ENCODE measurements at regions not wholly inside any gene's neighbourhood (a gene's known extent, or its start where the extent isn't known, plus 50 kb on each side); places are given as distances from the start of the nearest gene placed in this dataset.
"Not testable (repeated sequence)": the region's sequence is repeated elsewhere in the genome, so short reads cannot be mapped to it uniquely, and the experiment has no call there.

- H3K36me3 ChIP-seq (ENCODE audit: insufficient read depth, low read length): no peaks in the 10 kb centered on the region
- H3K4me3 ChIP-seq (ENCODE audit: low read length, poor library complexity, severe bottlenecking): no peak overlapping the region
- H3F3A ChIP-seq (ENCODE audit: low read depth): no peaks in the 10 kb centered on the region
- H3K4me2 ChIP-seq (ENCODE audit: low read depth, low read length, poor library complexity, severe bottlenecking): no peak overlapping the region
- no peaks in the 10 kb centered on the region for H3K4me1 ChIP-seq (ENCODE audit: insufficient read depth, low read length, poor library complexity, severe bottlenecking)
- H4K20me1 ChIP-seq (ENCODE audit: insufficient read depth, low read length, poor library complexity, severe bottlenecking): no peaks in the 10 kb centered on the region
- no peaks in the 10 kb centered on the region for H3K9me2 ChIP-seq (replicated peaks; ENCODE audit: low read depth, low read length)
- no peaks in the 10 kb centered on the region for H3K27me3 ChIP-seq (ENCODE audit: insufficient read depth, low read length, poor library complexity, severe bottlenecking)
- no peaks in the 10 kb centered on the region for H3K9me3 ChIP-seq (ENCODE audit: insufficient read depth, low read depth, low read length)
- TF ChIP-seq EZH2phosphoT487 (IDR thresholded peaks at IDR 0.05; ENCODE audit: borderline replicate concordance): no peak
- no peak for TF ChIP-seq CTCF (conservative IDR thresholded peaks at IDR 0.05; ENCODE audit: low read length)
- H2AFZ ChIP-seq (ENCODE audit: low read length): no peak overlapping the region
- no peak overlapping the region for H3K9ac ChIP-seq (ENCODE audit: low read depth, low read length, poor library complexity, severe bottlenecking)
- no peaks in the 10 kb centered on the region for H3K79me2 ChIP-seq (ENCODE audit: insufficient read depth, low read length)
Observed at GRCh38 chr12:114812384-114812783, 128.4 kb upstream of the TBX3 start.

GRCh38 chr12:114809097-114809496 lies 125.1 kb upstream of the TBX3 start:
- Histone ChIP-seq H3K79me2 (ENCODE audit: insufficient read depth, low read length) (no peaks in the 10 kb centered on the region), H3K9ac (ENCODE audit: low read depth, low read length, poor library complexity, severe bottlenecking) (no peak overlapping the region), H3K9me3 (ENCODE audit: insufficient read depth, low read depth, low read length) (no peaks in the 10 kb centered on the region; the same call in 1 of the 2 replicates), H3K36me3 (ENCODE audit: insufficient read depth, low read length) (no peaks in the 10 kb centered on the region), H3K4me1 (ENCODE audit: insufficient read depth, low read length, poor library complexity, severe bottlenecking) (no peaks in the 10 kb centered on the region), H3F3A (ENCODE audit: low read depth) (no peaks in the 10 kb centered on the region), H3K4me3 (ENCODE audit: low read length, poor library complexity, severe bottlenecking) (no peak overlapping the region), H3K9me2 (replicated peaks; ENCODE audit: low read depth, low read length) (no peaks in the 10 kb centered on the region), H3K27me3 (ENCODE audit: insufficient read depth, low read length, poor library complexity, severe bottlenecking) (no peaks in the 10 kb centered on the region), H2AFZ (ENCODE audit: low read length) (no peak overlapping the region), H4K20me1 (ENCODE audit: insufficient read depth, low read length, poor library complexity, severe bottlenecking) (no peaks in the 10 kb centered on the region), H3K4me2 (ENCODE audit: low read depth, low read length, poor library complexity, severe bottlenecking) (no peak overlapping the region)
- TF ChIP-seq CTCF (conservative IDR thresholded peaks at IDR 0.05; ENCODE audit: low read length): no peak
- TF ChIP-seq EZH2phosphoT487 (IDR thresholded peaks at IDR 0.05; ENCODE audit: borderline replicate concordance): no peak

- not testable (repeated sequence) for H3K9me2 ChIP-seq (replicated peaks; ENCODE audit: low read depth, low read length); H3K4me2 ChIP-seq (ENCODE audit: low read depth, low read length, poor library complexity, severe bottlenecking); H3K9ac ChIP-seq (ENCODE audit: low read depth, low read length, poor library complexity, severe bottlenecking); H4K20me1 ChIP-seq (ENCODE audit: insufficient read depth, low read length, poor library complexity, severe bottlenecking); H3K79me2 ChIP-seq (ENCODE audit: insufficient read depth, low read length); H3K9me3 ChIP-seq (ENCODE audit: insufficient read depth, low read depth, low read length); H3K36me3 ChIP-seq (ENCODE audit: insufficient read depth, low read length); H3F3A ChIP-seq (ENCODE audit: low read depth); H3K4me3 ChIP-seq (ENCODE audit: low read length, poor library complexity, severe bottlenecking); H2AFZ ChIP-seq (ENCODE audit: low read length); H3K4me1 ChIP-seq (ENCODE audit: insufficient read depth, low read length, poor library complexity, severe bottlenecking); H3K27me3 ChIP-seq (ENCODE audit: insufficient read depth, low read length, poor library complexity, severe bottlenecking)
Observed at GRCh38 chr12:114801381-114801780, 117.4 kb upstream of the TBX3 start.

- H2AFZ ChIP-seq (ENCODE audit: low read length); H3K4me2 ChIP-seq (ENCODE audit: low read depth, low read length, poor library complexity, severe bottlenecking); H3K4me3 ChIP-seq (ENCODE audit: low read length, poor library complexity, severe bottlenecking); H3K9me3 ChIP-seq (ENCODE audit: insufficient read depth, low read depth, low read length); H3F3A ChIP-seq (ENCODE audit: low read depth); H3K36me3 ChIP-seq (ENCODE audit: insufficient read depth, low read length); H3K79me2 ChIP-seq (ENCODE audit: insufficient read depth, low read length); H3K27me3 ChIP-seq (ENCODE audit: insufficient read depth, low read length, poor library complexity, severe bottlenecking); H3K4me1 ChIP-seq (ENCODE audit: insufficient read depth, low read length, poor library complexity, severe bottlenecking); H3K9ac ChIP-seq (ENCODE audit: low read depth, low read length, poor library complexity, severe bottlenecking); H4K20me1 ChIP-seq (ENCODE audit: insufficient read depth, low read length, poor library complexity, severe bottlenecking); H3K9me2 ChIP-seq (replicated peaks; ENCODE audit: low read depth, low read length): not testable (repeated sequence)
Observed at GRCh38 chr12:114800566-114800965, 116.6 kb upstream of the TBX3 start.

All from Loucy (cell line).